Prostate gland (tissue), 2 donors: ENCODE measurements at regions not wholly inside any gene's neighbourhood (a gene's known extent, or its start where the extent isn't known, plus 50 kb on each side); places are given as distances from the start of the nearest gene placed in this dataset.

Experiments used
- DNase-seq: peaks from one replicate; pipeline ENCODE4 v3.0.0-alpha.2; 2019; ENCODE audit warnings: low spot score
- H3K27ac ChIP-seq, 2 donors: fragments of 200-600 bp; sonication (generic); 2 replicates each; pipeline ENCODE4 v1.5.1; 2017 to 2019
- H3K27me3 ChIP-seq: fragments of 200-600 bp; sonication (generic); replicated peaks from 2 replicates; pipeline ENCODE4 v1.5.1; 2019; ENCODE audit not compliant: insufficient read depth
- H3K36me3 ChIP-seq, 2 donors: fragments of 200-600 bp; sonication (generic); 1 replicate in 1 of 2; 2 replicates in 1 of 2; pipeline versions ENCODE4 v1.5.1 to v1.8.1; 2017 to 2019
- H3K4me1 ChIP-seq: fragments of 200-600 bp; sonication (generic); replicated peaks from 2 replicates; pipeline ENCODE4 v1.5.1; 2019
- H3K4me3 ChIP-seq, 2 donors: fragments of 200-600 bp; sonication (generic); 2 replicates each; pipeline ENCODE4 v1.5.1; 2017 to 2019
- H3K9me3 ChIP-seq: fragments of 200-600 bp; sonication (generic); 2 replicates; pipeline ENCODE4 v1.5.1; 2017
- CTCF ChIP-seq, 4 experiments: fragments of 200-600 bp in 2 of 4; fragments of 450-650 bp in 2 of 4; sonication (generic) in 2 of 4; IDR thresholded peaks; 1 replicate in 3 of 4; 2 replicates in 1 of 4; pipeline ENCODE4 v1.5.1; 2016 to 2019; ENCODE audit warnings: antibody characterized with exemption in 4 of 4, mild to moderate bottlenecking in 2 of 4, moderate library complexity in 2 of 4
- POLR2A ChIP-seq: fragments of 450-650 bp; IDR thresholded peaks from one replicate; pipeline ENCODE4 v1.6.1; 2016; ENCODE audit warnings: antibody characterized with exemption, mild to moderate bottlenecking
- POLR2AphosphoS5 ChIP-seq: sonication (generic); formaldehyde crosslinking; IDR thresholded peaks from one replicate; pipeline ENCODE4 v1.6.1; 2017; ENCODE audit warnings: antibody characterized with exemption
- WGBS: methylation state at CpG from one replicate; pipeline ENCODE4 v1.1.5; 2018; 5-methylcytosine and 5-hydroxymethylcytosine counted together
- intact Hi-C: fragments of 100-400 bp; cut with DNase I; formaldehyde crosslinking; loops from one replicate; pipeline ENCODE4 v1.14.2; 2022

GRCh38 chr3:162933656-162934055, 1437.0 kb downstream of the OTOL1 start:
- DNase-seq = no peak
- Histone ChIP-seq H3K36me3 (no peaks in the 10 kb centered on the region), H3K27me3 (no peaks in the 10 kb centered on the region), H3K9me3 (no peaks in the 10 kb centered on the region), H3K27ac (no peak overlapping the region), H3K4me1 (no peaks in the 10 kb centered on the region), H3K4me3 (no peak overlapping the region)
- intact Hi-C loops = no loop called here
- no peak for TF ChIP-seq POLR2AphosphoS5
- no peak for TF ChIP-seq POLR2A
- TF ChIP-seq CTCF (IDR thresholded peaks at IDR 0.05) = no peak
- WGBS = 57% methylated on average over 2 of the region's 2 CpGs

DNA sequence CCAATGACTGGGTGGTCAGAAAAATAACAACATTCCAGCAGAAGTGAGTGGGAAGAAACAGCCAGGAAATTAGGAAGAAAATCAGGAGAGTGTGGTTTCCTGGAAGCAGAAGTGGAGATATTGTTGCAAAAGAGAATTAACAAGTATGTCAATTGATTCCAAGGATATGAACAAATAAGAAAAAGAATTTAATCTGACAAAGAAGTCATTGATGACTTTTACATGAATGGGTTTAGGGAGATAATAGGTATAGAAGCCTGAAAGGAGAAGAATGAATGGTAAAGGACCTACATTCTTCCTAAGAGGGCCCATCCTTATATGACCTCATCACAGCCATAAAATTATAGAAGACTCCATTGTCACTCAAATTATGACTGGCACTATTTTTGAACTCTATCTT, 1440.1 kb downstream of the OTOL1 start:
- no peak for DNase-seq
- Histone ChIP-seq H3K4me1 (no peaks in the 10 kb centered on the region), H3K9me3 (no peaks in the 10 kb centered on the region), H3K27ac (no peak overlapping the region), H3K36me3 (no peaks in the 10 kb centered on the region), H3K27me3 (no peaks in the 10 kb centered on the region), H3K4me3 (no peak overlapping the region)
- no peak for TF ChIP-seq POLR2A
- TF ChIP-seq POLR2AphosphoS5 = no peak
- TF ChIP-seq CTCF (IDR thresholded peaks at IDR 0.05) = no peak
- intact Hi-C loops = no loop called here

- DNase-seq = no peak
- intact Hi-C loops = no loop called here
- WGBS = 34% methylated on average over 2 of the region's 2 CpGs
- Histone ChIP-seq H3K4me1 (no peaks in the 10 kb centered on the region), H3K36me3 (no peaks in the 10 kb centered on the region), H3K4me3 (no peak overlapping the region), H3K9me3 (no peaks in the 10 kb centered on the region), H3K27me3 (no peaks in the 10 kb centered on the region), H3K27ac (no peak overlapping the region)
- TF ChIP-seq POLR2AphosphoS5 (no peak), POLR2A (no peak), CTCF (IDR thresholded peaks at IDR 0.05) (no peak)
These were observed 1441.5 kb downstream of the OTOL1 start for GRCh38 chr3:162938083-162938482.

DNA sequence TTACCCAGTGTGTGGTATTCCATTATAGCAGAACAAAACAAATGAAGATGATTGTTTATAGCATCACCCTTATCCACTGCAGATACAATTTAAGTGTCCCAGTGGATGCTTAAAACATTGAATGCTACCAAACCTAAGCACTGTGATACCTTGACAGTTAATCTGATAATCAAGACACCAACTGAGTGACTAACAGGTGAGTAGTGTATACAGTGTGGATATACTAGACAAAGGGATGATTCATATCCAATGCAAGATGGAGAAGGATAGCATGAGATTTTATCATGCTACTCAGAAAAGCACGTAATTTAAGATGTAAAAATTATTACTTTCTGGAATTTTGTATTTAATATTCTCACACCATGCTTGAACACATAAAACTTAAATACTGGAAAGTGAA, 1449.0 kb downstream of the OTOL1 start:
- Histone ChIP-seq H3K4me1 (no peaks in the 10 kb centered on the region), H3K27me3 (no peaks in the 10 kb centered on the region), H3K4me3 (no peak overlapping the region), H3K9me3 (no peaks in the 10 kb centered on the region), H3K27ac (no peak overlapping the region), H3K36me3 (no peaks in the 10 kb centered on the region)
- WGBS = 3% methylated on average over 1 of the region's 1 CpG
- DNase-seq = no peak
- TF ChIP-seq POLR2A (no peak), POLR2AphosphoS5 (no peak), CTCF (IDR thresholded peaks at IDR 0.05) (no peak)
- intact Hi-C loops = no loop called here

- Histone ChIP-seq H3K36me3 (no peaks in the 10 kb centered on the region), H3K4me1 (no peaks in the 10 kb centered on the region), H3K27me3 (no peaks in the 10 kb centered on the region), H3K4me3 (no peak overlapping the region), H3K27ac (no peak overlapping the region), H3K9me3 (no peaks in the 10 kb centered on the region)
- intact Hi-C loops = no loop called here
- TF ChIP-seq CTCF (IDR thresholded peaks at IDR 0.05) (no peak), POLR2AphosphoS5 (no peak), POLR2A (no peak)
- no peak for DNase-seq
These were observed 1460.1 kb downstream of the OTOL1 start for GRCh38 chr3:162956711-162957110.
